ENCODE measurements at regions not wholly inside any gene's neighbourhood (a gene's known extent, or its start where the extent isn't known, plus 50 kb on each side); places are given as distances from the start of the nearest gene placed in this dataset.
A peak's percentile ranks its signal among the peaks of the same experiment; 100 is the strongest.

GRCh38 chr10:78248651-78249464, 215.2 kb downstream of the RPS24 start:
- DNase-seq (ENCODE audit: low read depth): peak; percentile 69

GRCh38 chr10:78249690-78250089, 216.0 kb downstream of the RPS24 start:
- no peak for DNase-seq (ENCODE audit: low read depth)

- no peak for DNase-seq (ENCODE audit: low read depth)
Measured at GRCh38 chr10:78250313-78251015, 216.8 kb downstream of the RPS24 start.

- DNase-seq (ENCODE audit: low read depth): no peak
Measured at GRCh38 chr10:78251016-78251385, 217.3 kb downstream of the RPS24 start.

- no peak for DNase-seq (ENCODE audit: low read depth)
Measured at GRCh38 chr10:78252286-78252685, 218.6 kb downstream of the RPS24 start.

- no peak for DNase-seq (ENCODE audit: low read depth)
Measured at GRCh38 chr10:78253063-78253853, 219.6 kb downstream of the RPS24 start.

- no peak for DNase-seq (ENCODE audit: low read depth)
Measured at GRCh38 chr10:78254013-78254412, 220.3 kb downstream of the RPS24 start.

GRCh38 chr10:78255214-78255613, 221.6 kb downstream of the RPS24 start:
- DNase-seq (ENCODE audit: low read depth): peak; percentile 57

- DNase-seq (ENCODE audit: low read depth): peak; percentile 98
Measured at GRCh38 chr10:78255796-78256638, 222.4 kb downstream of the RPS24 start.

GRCh38 chr10:78258323-78259030, 224.8 kb downstream of the RPS24 start:
- no peak for DNase-seq (ENCODE audit: low read depth)

- no peak for DNase-seq (ENCODE audit: low read depth)
Measured at GRCh38 chr10:78259391-78259790, 225.7 kb downstream of the RPS24 start.

- DNase-seq (ENCODE audit: low read depth): peak; percentile 94
Measured at GRCh38 chr10:78260141-78260540, 226.5 kb downstream of the RPS24 start.

GRCh38 chr10:78260680-78261079, 227.0 kb downstream of the RPS24 start:
- DNase-seq (ENCODE audit: low read depth): no peak

- no peak for DNase-seq (ENCODE audit: low read depth)
Measured at GRCh38 chr10:78261291-78261690, 227.6 kb downstream of the RPS24 start.

- DNase-seq (ENCODE audit: low read depth): no peak
Measured at GRCh38 chr10:78262860-78263259, 229.2 kb downstream of the RPS24 start.

- peak; percentile 32 for DNase-seq (ENCODE audit: low read depth)
Measured at GRCh38 chr10:78263521-78263988, 229.9 kb downstream of the RPS24 start.

- no peak for DNase-seq (ENCODE audit: low read depth)
Measured at GRCh38 chr10:78264361-78264760, 230.7 kb downstream of the RPS24 start.

- peak; percentile 67 for DNase-seq (ENCODE audit: low read depth)
Measured at GRCh38 chr10:78266741-78267469, 233.2 kb downstream of the RPS24 start.

- peak; percentile 63 for DNase-seq (ENCODE audit: low read depth)
Measured at GRCh38 chr10:78267598-78267997, 233.9 kb downstream of the RPS24 start.

GRCh38 chr10:78269060-78269459, 235.4 kb downstream of the RPS24 start:
- DNase-seq (ENCODE audit: low read depth): no peak
